HFF-Myc (cell line): ENCODE measurements at regions not wholly inside any gene's neighbourhood (a gene's known extent, or its start where the extent isn't known, plus 50 kb on each side); places are given as distances from the start of the nearest gene placed in this dataset.
A peak's percentile ranks its signal among the peaks of the same experiment; 100 is the strongest.

ENCODE experiments used
- DNase-seq: peaks from one replicate; pipeline ENCODE4 v3.0.0-alpha.2; 2011; ENCODE audit warnings: low read depth; ENCODE audit errors: extremely low read depth
- H3K4me3 ChIP-seq: replicated peaks from 2 replicates; pipeline ENCODE4 v1.5.1; 2011; ENCODE audit warnings: low read depth, mild to moderate bottlenecking, control low read depth, low read length
- TF ChIP-seq, protein P1 (sequence below): IDR thresholded peaks from 2 replicates; pipeline ENCODE4 v1.5.1; 2012; ENCODE audit warnings: mild to moderate bottlenecking, low read depth, low read length, control low read depth; ENCODE audit errors: missing control alignments

DNA sequence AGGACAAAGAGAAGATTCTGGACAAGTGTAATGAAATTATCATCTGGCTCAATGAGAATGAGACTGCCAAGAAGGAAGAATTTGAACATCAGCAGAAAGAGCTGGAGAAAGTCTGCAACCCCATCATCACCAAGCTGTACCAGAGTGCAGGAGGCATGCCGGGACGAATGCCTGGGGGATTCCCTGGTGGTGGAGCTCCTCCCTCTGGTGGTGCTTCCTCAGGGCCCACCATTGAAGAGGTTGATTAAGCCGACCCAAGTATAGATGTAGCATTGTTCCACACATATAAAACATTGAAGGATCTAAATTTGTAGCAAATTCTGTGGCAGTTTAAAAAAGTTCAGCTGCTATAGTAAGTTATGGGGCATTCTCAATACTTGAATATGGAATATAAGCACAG, 174.3 kb upstream of the CCND2 start:
- DNase-seq: no peak
- TF ChIP-seq, protein P1, sequence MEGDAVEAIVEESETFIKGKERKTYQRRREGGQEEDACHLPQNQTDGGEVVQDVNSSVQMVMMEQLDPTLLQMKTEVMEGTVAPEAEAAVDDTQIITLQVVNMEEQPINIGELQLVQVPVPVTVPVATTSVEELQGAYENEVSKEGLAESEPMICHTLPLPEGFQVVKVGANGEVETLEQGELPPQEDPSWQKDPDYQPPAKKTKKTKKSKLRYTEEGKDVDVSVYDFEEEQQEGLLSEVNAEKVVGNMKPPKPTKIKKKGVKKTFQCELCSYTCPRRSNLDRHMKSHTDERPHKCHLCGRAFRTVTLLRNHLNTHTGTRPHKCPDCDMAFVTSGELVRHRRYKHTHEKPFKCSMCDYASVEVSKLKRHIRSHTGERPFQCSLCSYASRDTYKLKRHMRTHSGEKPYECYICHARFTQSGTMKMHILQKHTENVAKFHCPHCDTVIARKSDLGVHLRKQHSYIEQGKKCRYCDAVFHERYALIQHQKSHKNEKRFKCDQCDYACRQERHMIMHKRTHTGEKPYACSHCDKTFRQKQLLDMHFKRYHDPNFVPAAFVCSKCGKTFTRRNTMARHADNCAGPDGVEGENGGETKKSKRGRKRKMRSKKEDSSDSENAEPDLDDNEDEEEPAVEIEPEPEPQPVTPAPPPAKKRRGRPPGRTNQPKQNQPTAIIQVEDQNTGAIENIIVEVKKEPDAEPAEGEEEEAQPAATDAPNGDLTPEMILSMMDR: peak; percentile 22
- no peak overlapping the region for H3K4me3 ChIP-seq

DNA sequence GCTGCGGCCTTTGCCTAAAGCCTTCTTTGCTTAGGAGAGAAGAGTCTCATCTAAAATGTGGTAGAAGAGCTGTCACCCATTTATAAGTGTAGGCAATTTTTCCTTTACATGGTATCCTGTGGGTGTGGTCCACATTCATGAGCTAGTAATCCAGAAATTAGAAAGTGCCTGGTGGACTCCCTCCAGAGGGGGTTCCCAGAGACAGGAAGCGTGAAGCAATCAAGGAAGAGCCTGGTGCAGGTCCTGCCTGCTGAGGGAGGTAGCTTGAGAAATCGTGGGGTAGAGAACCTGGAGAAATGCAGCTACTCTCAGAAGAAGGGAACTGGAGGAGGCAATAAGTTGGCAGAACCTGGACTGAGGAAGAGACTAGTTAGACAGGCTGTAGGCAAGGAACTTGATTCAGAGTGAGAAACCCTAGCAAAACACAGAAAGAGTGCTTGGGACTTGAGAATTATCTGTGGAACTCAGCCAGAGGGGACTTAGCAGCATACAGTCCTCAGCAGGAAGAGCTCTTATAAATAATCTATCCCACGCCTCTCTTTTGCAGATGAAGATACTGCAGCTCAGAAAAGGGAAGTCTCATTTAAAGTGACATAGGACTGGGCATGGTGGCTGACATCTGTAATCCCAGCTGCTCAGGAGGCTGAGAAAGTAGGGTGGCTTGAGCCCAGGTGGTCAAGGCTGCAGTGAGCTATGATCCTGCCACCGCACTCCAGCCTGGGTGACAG, 182.4 kb upstream of the CCND2 start:
- no peak for DNase-seq
- TF ChIP-seq, protein P1: no peak
- no peak overlapping the region for H3K4me3 ChIP-seq

DNA sequence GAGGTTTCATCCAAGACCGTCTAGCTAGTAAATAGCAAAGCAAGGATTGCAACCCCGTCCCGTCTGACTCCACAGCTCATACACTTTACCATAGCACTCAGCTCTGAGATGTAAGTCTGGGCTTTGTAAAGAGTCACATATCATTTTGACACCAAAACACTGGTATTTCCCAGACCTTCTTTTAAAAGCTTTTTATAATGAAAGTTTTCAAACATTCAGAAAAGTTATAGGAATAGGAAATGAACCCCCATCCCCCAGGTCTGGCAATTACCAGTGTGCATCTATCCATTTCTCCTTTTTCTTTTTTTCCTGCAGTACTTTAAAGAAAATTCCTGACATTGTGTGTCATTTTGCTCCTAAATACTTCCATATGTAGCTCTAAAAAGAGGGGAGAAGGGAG, 183.6 kb upstream of the CCND2 start:
- TF ChIP-seq, protein P1: no peak
- no peak for DNase-seq
- H3K4me3 ChIP-seq: no peak overlapping the region

DNA sequence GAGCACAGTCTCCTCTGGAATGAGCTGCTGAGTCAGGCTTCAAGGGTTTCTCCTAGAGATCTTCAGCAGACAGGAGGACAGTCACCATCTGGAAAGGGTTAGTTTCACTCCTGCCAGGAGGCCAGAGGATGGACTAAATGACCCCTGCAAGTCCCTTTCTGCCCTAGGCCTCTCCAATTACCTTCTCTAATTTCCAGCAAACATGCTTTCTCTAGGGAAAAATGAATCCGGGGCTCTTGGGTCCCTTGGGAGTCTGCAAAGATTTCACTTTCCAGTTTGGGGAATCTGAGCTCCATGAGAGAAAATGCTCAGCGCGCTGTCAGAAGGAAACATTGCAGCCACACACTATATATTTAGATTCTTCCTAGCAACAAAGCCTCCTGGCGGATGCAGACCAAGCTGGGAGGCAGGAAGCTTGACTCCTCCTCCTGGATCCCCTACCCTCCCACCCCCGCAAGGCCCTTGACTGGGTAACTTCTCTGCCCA, 184.4 kb upstream of the CCND2 start:
- peak; percentile 40 for DNase-seq
- TF ChIP-seq, protein P1: no peak
- H3K4me3 ChIP-seq: no peak overlapping the region

DNA sequence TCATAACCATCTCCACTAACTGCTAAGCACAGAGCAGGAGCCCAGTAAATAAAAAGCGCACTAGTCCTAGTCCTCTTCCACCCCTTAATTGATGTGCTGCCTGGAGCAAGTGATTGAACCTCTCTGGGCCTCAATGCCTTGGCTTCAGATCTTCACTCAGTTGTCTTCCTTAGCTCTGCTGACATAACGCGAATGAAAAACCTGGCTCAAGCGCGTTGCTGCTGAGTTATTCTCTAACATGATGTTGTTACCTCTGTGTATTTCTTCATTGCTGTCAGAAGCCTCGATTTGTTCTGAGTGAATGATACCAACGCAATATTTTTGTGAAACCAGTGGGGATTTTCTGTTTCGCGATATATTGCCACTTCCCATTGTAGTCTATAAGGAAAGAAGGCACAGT, 185.1 kb upstream of the CCND2 start:
- H3K4me3 ChIP-seq: no peak overlapping the region
- TF ChIP-seq, protein P1: no peak
- DNase-seq: no peak

DNA sequence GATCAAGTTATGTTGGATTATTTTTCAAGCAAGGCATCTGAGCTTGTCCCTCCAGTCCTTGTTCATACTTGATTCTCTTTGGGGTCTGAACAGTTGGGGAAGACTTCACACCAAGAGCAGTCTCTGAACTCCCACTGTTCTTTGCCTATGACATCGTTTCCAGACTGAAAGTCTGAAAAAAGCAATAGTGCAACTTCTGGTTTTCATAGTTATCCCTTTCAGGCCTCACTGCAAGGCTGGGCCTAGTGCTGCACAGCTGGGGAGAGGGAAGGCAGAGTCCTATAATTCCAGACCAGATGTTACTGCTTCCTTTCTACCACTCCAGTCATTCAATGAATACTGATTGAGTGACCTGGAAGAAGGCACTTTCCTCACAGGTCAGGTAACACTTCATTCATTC, 187.1 kb upstream of the CCND2 start:
- DNase-seq: no peak
- no peak overlapping the region for H3K4me3 ChIP-seq
- TF ChIP-seq, protein P1: no peak

DNA sequence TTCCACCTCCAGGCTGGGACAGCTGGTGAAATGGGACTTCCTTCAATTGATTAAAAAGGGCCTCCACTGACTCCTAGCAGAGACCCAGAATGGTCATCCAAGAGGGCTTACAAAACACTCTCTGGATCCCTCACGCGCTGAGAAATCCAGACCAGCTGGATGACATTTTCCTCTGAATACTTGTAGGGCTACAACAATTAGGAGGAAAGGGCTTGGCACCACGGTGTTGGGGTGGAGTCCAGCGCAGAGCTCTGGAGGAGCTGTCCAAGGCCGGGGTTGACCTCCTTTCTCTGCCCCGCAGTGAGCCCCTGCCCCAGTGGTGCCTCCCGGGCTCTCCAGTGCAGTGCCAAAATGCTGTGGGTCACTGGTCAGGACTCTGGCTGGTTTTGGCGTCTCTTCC, 189.0 kb upstream of the CCND2 start:
- H3K4me3 ChIP-seq: no peak overlapping the region
- TF ChIP-seq, protein P1: no peak
- no peak for DNase-seq
